ENCODE measurements at regions not wholly inside any gene's neighbourhood (a gene's known extent, or its start where the extent isn't known, plus 50 kb on each side); places are given as distances from the start of the nearest gene placed in this dataset.

GRCh38 chr9:81363916-81364480 lies 325.3 kb downstream of the TLE1 start:
- H3K36me3 ChIP-seq (ENCODE audit: control insufficient read depth, low read length), result no peaks in the 10 kb centered on the region

GRCh38 chr9:81361296-81361695 lies 328.1 kb downstream of the TLE1 start:
- no peak overlapping the region for H3K4me2 ChIP-seq (ENCODE audit: low read length)
- no peak for TF ChIP-seq EZH2phosphoT487 (IDR thresholded peaks at IDR 0.05; ENCODE audit: borderline replicate concordance, low read length)
- TF ChIP-seq CTCF (IDR thresholded peaks at IDR 0.05; ENCODE audit: low read depth, low read length, poor library complexity, severe bottlenecking), result no peak
- no peak overlapping the region for H3K4me3 ChIP-seq (ENCODE audit: low read length)
- H3K36me3 ChIP-seq (ENCODE audit: control insufficient read depth, low read length), result no peaks in the 10 kb centered on the region
- no peaks in the 10 kb centered on the region for H3F3A ChIP-seq (ENCODE audit: control insufficient read depth, insufficient read depth)
- no peaks in the 10 kb centered on the region for H3K9me3 ChIP-seq (ENCODE audit: control insufficient read depth, insufficient read depth, low read length)
- no peaks in the 10 kb centered on the region for H4K20me1 ChIP-seq (ENCODE audit: control insufficient read depth, insufficient read depth, low read depth, low read length)
- no peaks in the 10 kb centered on the region for H3K4me1 ChIP-seq (ENCODE audit: control insufficient read depth, low read length)
- H3K27ac ChIP-seq (ENCODE audit: low read depth, low read length), result no peak overlapping the region
- no peaks in the 10 kb centered on the region for H3K79me2 ChIP-seq (ENCODE audit: control insufficient read depth, low read length)
- H3K9me2 ChIP-seq (replicated peaks; ENCODE audit: control insufficient read depth, low read length), result no peaks in the 10 kb centered on the region
- no peaks in the 10 kb centered on the region for H3K27me3 ChIP-seq (ENCODE audit: control insufficient read depth, low read length)

More at GRCh38 chr9:81363916-81364480, 325.3 kb downstream of the TLE1 start:
- Histone ChIP-seq H3K27me3 (ENCODE audit: control insufficient read depth, low read length) (no peaks in the 10 kb centered on the region), H3K4me1 (ENCODE audit: control insufficient read depth, low read length) (no peaks in the 10 kb centered on the region), H3K4me2 (ENCODE audit: low read length) (no peak overlapping the region), H3K9me3 (ENCODE audit: control insufficient read depth, insufficient read depth, low read length) (no peaks in the 10 kb centered on the region), H3K79me2 (ENCODE audit: control insufficient read depth, low read length) (no peaks in the 10 kb centered on the region), H3F3A (ENCODE audit: control insufficient read depth, insufficient read depth) (no peaks in the 10 kb centered on the region), H3K27ac (ENCODE audit: low read depth, low read length) (no peak overlapping the region), H3K9me2 (replicated peaks; ENCODE audit: control insufficient read depth, low read length) (no peaks in the 10 kb centered on the region), H4K20me1 (ENCODE audit: control insufficient read depth, insufficient read depth, low read depth, low read length) (no peaks in the 10 kb centered on the region), H3K4me3 (ENCODE audit: low read length) (no peak overlapping the region)
- TF ChIP-seq CTCF (IDR thresholded peaks at IDR 0.05; ENCODE audit: low read depth, low read length, poor library complexity, severe bottlenecking) (no peak), EZH2phosphoT487 (IDR thresholded peaks at IDR 0.05; ENCODE audit: borderline replicate concordance, low read length) (no peak)

- Histone ChIP-seq H3K27me3 (ENCODE audit: control insufficient read depth, low read length) (no peaks in the 10 kb centered on the region), H4K20me1 (ENCODE audit: control insufficient read depth, insufficient read depth, low read depth, low read length) (no peaks in the 10 kb centered on the region), H3K4me1 (ENCODE audit: control insufficient read depth, low read length) (no peaks in the 10 kb centered on the region), H3K4me3 (ENCODE audit: low read length) (no peak overlapping the region), H3K79me2 (ENCODE audit: control insufficient read depth, low read length) (no peaks in the 10 kb centered on the region), H3K36me3 (ENCODE audit: control insufficient read depth, low read length) (no peaks in the 10 kb centered on the region), H3K27ac (ENCODE audit: low read depth, low read length) (no peak overlapping the region), H3K9me3 (ENCODE audit: control insufficient read depth, insufficient read depth, low read length) (no peaks in the 10 kb centered on the region), H3F3A (ENCODE audit: control insufficient read depth, insufficient read depth) (no peaks in the 10 kb centered on the region), H3K4me2 (ENCODE audit: low read length) (no peak overlapping the region), H3K9me2 (replicated peaks; ENCODE audit: control insufficient read depth, low read length) (no peaks in the 10 kb centered on the region)
- no peak for TF ChIP-seq CTCF (IDR thresholded peaks at IDR 0.05; ENCODE audit: low read depth, low read length, poor library complexity, severe bottlenecking)
Observed at GRCh38 chr9:81351166-81351565, 338.2 kb downstream of the TLE1 start.
